ENCODE measurements at regions not wholly inside any gene's neighbourhood (a gene's known extent, or its start where the extent isn't known, plus 50 kb on each side); places are given as distances from the start of the nearest gene placed in this dataset.

DNA sequence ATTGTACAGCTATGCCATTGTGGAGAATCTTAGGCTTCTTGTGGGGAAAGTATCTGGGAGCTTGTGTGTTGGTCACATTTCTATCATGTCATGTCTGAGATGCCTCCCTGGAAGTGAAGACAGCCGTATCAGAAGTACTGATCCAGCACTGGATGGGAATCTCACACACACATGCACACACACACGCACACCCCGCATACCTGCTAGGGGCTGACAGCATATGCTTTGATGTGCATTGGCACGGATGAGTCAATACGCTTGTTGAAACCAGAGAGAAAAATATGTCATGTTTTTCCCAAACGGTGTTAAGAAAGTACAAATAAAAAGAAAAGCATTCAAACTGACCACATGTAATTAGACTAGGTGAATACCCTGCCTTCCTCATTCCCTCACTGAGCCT, 260.8 kb downstream of the KTN1 start:
- H3K4me3 ChIP-seq (ENCODE audit: control insufficient read depth, low read depth, low read length) = no peak overlapping the region
- TF ChIP-seq, protein P1, sequence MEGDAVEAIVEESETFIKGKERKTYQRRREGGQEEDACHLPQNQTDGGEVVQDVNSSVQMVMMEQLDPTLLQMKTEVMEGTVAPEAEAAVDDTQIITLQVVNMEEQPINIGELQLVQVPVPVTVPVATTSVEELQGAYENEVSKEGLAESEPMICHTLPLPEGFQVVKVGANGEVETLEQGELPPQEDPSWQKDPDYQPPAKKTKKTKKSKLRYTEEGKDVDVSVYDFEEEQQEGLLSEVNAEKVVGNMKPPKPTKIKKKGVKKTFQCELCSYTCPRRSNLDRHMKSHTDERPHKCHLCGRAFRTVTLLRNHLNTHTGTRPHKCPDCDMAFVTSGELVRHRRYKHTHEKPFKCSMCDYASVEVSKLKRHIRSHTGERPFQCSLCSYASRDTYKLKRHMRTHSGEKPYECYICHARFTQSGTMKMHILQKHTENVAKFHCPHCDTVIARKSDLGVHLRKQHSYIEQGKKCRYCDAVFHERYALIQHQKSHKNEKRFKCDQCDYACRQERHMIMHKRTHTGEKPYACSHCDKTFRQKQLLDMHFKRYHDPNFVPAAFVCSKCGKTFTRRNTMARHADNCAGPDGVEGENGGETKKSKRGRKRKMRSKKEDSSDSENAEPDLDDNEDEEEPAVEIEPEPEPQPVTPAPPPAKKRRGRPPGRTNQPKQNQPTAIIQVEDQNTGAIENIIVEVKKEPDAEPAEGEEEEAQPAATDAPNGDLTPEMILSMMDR (conservative IDR thresholded peaks at IDR 0.05; ENCODE audit: control insufficient read depth, insufficient read depth, low read depth, low read length) = no peak
- no peak for DNase-seq (ENCODE audit: low read depth)

DNA sequence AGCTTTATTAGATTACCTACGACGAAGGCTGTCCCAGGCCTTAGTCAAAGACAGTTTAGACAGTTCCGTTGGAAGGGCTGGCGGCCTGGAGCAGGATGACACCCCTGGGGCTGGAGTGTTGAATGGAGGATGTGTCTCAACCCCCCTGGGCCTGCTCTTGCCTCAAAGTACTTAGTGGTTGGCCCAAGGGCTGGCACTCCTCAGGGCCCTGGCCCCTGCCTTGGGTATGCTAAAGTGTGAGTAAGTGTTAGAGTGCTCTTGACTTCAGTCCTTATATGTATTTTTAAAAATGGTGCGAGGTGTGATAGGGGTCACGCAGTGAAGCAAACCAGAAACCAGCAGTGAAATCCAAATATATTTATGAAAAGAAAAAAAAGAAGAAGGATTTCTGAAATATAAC, 261.6 kb downstream of the KTN1 start:
- no peak overlapping the region for H3K4me3 ChIP-seq (ENCODE audit: control insufficient read depth, low read depth, low read length)
- no peak for DNase-seq (ENCODE audit: low read depth)
- TF ChIP-seq, protein P1 (conservative IDR thresholded peaks at IDR 0.05; ENCODE audit: control insufficient read depth, insufficient read depth, low read depth, low read length) = no peak

DNA sequence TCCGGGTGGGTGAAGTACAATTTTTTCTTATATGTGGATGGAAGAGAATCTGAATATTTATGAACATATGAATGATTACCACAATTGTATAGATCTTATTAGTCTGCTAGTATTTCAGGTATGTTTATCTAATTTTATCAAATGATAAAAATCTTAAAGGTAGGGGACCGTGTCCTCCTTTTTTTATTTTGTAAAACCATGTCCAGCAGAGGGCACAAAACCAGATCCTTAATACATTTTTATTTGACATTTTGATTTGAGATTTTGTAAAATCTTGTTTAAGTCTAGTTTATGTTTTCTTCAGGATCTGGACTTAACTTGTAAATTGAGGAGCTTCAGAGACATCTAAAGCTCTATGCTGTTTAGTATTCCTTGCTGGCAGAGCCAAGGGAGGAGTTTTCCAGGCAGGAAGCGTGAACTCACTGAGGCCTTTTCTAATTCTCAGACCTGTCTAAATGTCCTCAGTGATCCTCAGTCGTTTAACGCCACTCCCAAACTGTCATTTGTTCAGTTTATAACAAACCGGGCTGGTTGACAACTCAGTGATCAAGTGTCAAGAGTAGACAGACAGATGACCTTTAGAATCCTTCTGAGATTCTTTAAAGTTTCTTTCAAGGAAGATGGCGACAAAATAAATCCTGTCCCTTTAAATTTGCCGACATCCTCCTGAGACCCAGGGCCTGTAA, 263.9 kb downstream of the KTN1 start:
- H3K4me3 ChIP-seq (ENCODE audit: control insufficient read depth, low read depth, low read length) = no peak overlapping the region
- TF ChIP-seq, protein P1 (conservative IDR thresholded peaks at IDR 0.05; ENCODE audit: control insufficient read depth, insufficient read depth, low read depth, low read length) = peak; percentile 13
- DNase-seq (ENCODE audit: low read depth) = peak; percentile 26

DNA sequence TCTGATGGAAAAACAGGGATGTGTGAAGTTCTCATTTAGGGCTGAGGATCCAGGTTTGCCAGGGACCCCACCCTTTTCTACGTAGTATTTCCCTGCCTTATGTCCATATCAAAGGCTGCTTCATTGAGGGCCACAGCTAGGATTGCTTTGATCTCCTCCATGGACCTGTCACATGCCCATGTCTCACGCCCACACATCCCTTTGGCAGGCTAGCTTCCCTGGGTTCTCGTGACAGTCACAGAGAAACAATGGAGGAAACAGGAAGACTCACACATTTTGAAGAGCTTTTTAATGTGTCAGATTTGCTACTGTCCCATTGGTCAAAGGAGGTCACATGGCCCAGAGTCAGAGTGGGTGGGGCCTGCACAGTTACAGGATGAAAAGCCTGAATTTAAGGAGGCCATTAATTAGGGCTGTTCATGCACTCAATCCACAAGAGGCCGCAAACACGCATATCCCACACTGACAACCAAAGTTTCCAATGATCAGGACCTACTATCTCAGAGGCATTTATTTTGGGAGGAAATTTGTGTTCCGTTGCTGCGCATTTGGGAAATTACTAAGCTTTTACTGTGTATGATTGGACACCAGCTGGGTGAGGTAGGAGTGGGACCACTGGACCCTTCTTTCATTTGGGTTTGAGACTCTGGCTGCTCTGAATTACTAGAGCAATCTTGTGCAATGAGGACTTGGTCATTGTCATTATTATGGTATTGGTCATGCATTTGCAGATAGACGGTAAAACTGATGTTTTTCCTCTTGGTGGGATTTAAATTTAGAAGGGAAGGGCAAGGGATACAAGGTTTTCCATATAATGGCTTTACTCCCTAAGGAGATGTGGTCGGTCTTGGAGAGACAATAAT, 266.2 kb downstream of the KTN1 start:
- TF ChIP-seq, protein P1 (conservative IDR thresholded peaks at IDR 0.05; ENCODE audit: control insufficient read depth, insufficient read depth, low read depth, low read length) = no peak
- peak; percentile 30 for DNase-seq (ENCODE audit: low read depth)
- H3K4me3 ChIP-seq (ENCODE audit: control insufficient read depth, low read depth, low read length) = no peak overlapping the region

DNA sequence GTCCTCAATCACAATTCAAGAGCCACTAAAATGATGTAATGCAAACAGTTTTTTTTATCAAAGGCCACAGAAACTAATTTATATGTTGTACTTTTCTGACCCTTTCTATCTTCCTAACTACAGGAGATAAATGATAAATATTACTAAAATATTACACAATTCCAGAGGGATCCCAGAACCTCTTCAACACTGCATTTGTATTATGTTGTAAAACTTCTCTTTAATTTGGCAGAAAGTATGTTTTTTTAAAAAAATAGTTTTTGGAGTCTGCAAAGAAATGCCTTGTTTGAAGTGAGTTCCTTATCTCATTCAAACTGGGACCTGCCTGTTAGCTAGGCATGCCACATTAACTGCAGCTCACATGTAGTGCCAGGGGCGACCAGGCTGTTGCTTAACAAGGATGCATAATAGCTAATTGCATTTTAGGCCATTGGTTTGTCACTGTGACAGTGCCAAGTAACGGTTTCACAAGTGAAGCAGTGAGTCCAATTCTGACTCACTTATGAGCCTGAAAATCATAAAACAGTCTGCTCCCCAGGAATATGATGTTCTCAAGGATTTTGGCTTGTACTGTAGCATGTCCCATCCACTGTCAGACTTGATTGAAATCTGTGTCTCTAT, 266.9 kb downstream of the KTN1 start:
- no peak overlapping the region for H3K4me3 ChIP-seq (ENCODE audit: control insufficient read depth, low read depth, low read length)
- TF ChIP-seq, protein P1 (conservative IDR thresholded peaks at IDR 0.05; ENCODE audit: control insufficient read depth, insufficient read depth, low read depth, low read length) = no peak
- DNase-seq (ENCODE audit: low read depth) = peak; percentile 79

DNA sequence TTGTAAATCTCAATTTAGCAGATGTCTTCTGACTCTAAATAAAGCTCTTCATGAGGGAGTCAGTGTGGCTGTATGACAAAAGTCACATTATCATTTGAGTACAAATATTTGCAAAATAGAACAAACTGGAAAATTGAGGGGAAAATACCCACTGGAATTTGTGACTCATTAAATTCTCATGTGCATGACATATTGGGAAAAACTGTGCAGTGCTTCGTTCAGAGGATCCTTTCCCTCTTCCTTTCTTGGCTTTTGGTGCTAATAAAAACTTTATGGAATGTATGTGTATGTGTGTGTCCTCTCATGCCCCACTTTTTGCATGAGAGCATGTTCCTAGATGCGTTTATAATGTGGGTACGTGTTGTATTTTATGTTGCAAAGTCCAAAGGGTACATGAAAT, 267.8 kb downstream of the KTN1 start:
- TF ChIP-seq, protein P1 (conservative IDR thresholded peaks at IDR 0.05; ENCODE audit: control insufficient read depth, insufficient read depth, low read depth, low read length) = no peak
- peak; percentile 61 for DNase-seq (ENCODE audit: low read depth)

More for the DNA sequence above, 267.8 kb downstream of the KTN1 start:
- H3K4me3 ChIP-seq (ENCODE audit: control insufficient read depth, low read depth, low read length) = no peak overlapping the region

Data from fibroblast of mammary gland (primary cell).